HEK293T (cell line): ENCODE measurements at regions not wholly inside any gene's neighbourhood (a gene's known extent, or its start where the extent isn't known, plus 50 kb on each side); places are given as distances from the start of the nearest gene placed in this dataset.

ENCODE experiments used
- CTCF ChIA-PET: fragments of 350-600 bp; formaldehyde crosslinking; extraction: SDS; loops from one replicate; lab custom pipeline; 2021; ENCODE audit warnings: antibody characterized with exemption, inconsistent platforms; lab: Yijun Ruan, JAX
- POLR2A ChIA-PET: fragments of 350-600 bp; formaldehyde crosslinking; extraction: SDS; loops from one replicate; lab custom pipeline; 2020; ENCODE audit warnings: antibody characterized with exemption, inconsistent platforms; lab: Yijun Ruan, JAX
- DNase-seq: peaks from one replicate; pipeline ENCODE4 v3.0.0; 2012; ENCODE audit warnings: mixed read lengths; ENCODE audit errors: extremely low spot score
- ARNT ChIP-seq: fragments of 450-650 bp; IDR thresholded peaks from 2 replicates; pipeline ENCODE4 v1.6.1; 2017; ENCODE audit warnings: mild to moderate bottlenecking
- BHLHE40 ChIP-seq: fragments of 450-650 bp; IDR thresholded peaks from 2 replicates; pipeline ENCODE4 v1.6.1; 2016; ENCODE audit warnings: mild to moderate bottlenecking, moderate library complexity, borderline replicate concordance
- CTBP1 ChIP-seq: fragments of 450-650 bp; IDR thresholded peaks from 2 replicates; pipeline ENCODE4 v1.6.1; 2016; ENCODE audit warnings: borderline replicate concordance
- ELF4 ChIP-seq: fragments of 450-650 bp; IDR thresholded peaks from 2 replicates; pipeline ENCODE4 v1.6.1; 2017; ENCODE audit warnings: antibody characterized with exemption
- FOXA1 ChIP-seq: fragments of 450-650 bp; IDR thresholded peaks from 2 replicates; pipeline ENCODE4 v1.6.1; 2016; ENCODE audit warnings: mild to moderate bottlenecking
- FOXK2 ChIP-seq: fragments of 450-650 bp; IDR thresholded peaks from 2 replicates; pipeline ENCODE4 v1.6.1; 2016; ENCODE audit warnings: mild to moderate bottlenecking
- FOXM1 ChIP-seq: fragments of 450-650 bp; IDR thresholded peaks from 2 replicates; pipeline ENCODE4 v1.6.1; 2017; ENCODE audit warnings: mild to moderate bottlenecking, borderline replicate concordance
- HDGF ChIP-seq: fragments of 450-650 bp; IDR thresholded peaks from 2 replicates; pipeline ENCODE4 v1.6.1; 2017; ENCODE audit warnings: antibody characterized with exemption, borderline replicate concordance
- L3MBTL2 ChIP-seq: fragments of 450-650 bp; conservative IDR thresholded peaks from 2 replicates; pipeline ENCODE4 v1.6.1; 2016; ENCODE audit warnings: mild to moderate bottlenecking
- LEF1 ChIP-seq: fragments of 450-650 bp; IDR thresholded peaks from 2 replicates; pipeline ENCODE4 v1.6.1; 2017; ENCODE audit warnings: mild to moderate bottlenecking, borderline replicate concordance
- NFRKB ChIP-seq: fragments of 450-650 bp; IDR thresholded peaks from 2 replicates; pipeline ENCODE4 v1.6.1; 2016; ENCODE audit warnings: mild to moderate bottlenecking, moderate library complexity
- SP1 ChIP-seq: fragments of 450-650 bp; IDR thresholded peaks from 2 replicates; pipeline ENCODE4 v1.6.1; 2017
- SUZ12 ChIP-seq: fragments of 450-650 bp; IDR thresholded peaks from 2 replicates; pipeline ENCODE4 v1.6.1; 2016; ENCODE audit warnings: mild to moderate bottlenecking
- TARDBP ChIP-seq: fragments of 450-650 bp; IDR thresholded peaks from 2 replicates; pipeline ENCODE4 v1.6.1; 2016
- ZNF384 ChIP-seq: fragments of 450-650 bp; IDR thresholded peaks from 2 replicates; pipeline ENCODE4 v1.6.1; 2016
- TF ChIP-seq, protein P1 (sequence below): fragments of 450-650 bp; IDR thresholded peaks from 2 replicates; pipeline ENCODE4 v1.6.1; 2016

DNA sequence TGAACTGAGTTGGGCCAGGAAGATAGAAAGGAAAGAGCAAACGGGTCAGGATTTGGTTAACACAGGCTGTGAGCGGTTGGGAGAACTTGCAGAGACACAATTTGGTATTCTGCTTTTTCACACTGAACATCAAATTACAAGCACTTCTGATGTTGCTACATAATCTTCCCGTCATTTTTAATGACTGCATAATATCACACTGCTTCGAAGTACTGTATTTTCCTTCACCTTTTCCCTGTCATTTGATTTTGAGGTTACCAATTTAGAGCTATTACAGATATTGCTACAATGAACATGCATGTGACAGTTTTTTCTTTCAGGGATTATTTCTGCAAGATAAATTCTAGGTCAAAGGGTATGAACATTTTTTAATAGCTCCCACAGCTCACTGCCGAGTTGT lies 71.4 kb upstream of the CPEB4 start:
- DNase-seq = no peak
- ChIA-PET CTCF (no interaction called here), POLR2A (no interaction called here)
- TF ChIP-seq CTBP1 (no peak), SP1 (no peak), FOXA1 (no peak), HDGF (no peak), BHLHE40 (no peak), LEF1 (no peak), NFRKB (no peak)
- TF ChIP-seq, protein P1, sequence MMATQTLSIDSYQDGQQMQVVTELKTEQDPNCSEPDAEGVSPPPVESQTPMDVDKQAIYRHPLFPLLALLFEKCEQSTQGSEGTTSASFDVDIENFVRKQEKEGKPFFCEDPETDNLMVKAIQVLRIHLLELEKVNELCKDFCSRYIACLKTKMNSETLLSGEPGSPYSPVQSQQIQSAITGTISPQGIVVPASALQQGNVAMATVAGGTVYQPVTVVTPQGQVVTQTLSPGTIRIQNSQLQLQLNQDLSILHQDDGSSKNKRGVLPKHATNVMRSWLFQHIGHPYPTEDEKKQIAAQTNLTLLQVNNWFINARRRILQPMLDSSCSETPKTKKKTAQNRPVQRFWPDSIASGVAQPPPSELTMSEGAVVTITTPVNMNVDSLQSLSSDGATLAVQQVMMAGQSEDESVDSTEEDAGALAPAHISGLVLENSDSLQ = no peak

DNA sequence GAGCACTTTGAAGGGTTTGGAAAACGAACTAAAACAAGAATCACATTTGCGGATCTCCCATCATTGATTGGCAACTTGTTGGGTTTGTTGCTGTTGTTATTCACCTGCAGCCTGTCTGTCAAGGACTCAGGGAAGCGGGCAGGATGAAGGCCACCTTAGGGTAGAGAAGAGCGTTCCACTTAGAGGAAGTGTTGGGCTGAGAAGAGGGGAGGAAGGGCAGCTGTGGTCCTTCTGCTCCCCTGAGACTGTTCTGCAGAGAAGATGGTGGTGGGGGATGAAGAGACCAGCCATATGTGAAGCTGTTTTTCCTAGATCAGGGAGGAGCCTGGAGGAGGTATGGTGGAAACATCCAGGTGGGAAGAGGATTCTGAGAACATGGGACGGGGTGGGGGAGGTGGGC lies 70.6 kb upstream of the CPEB4 start:
- DNase-seq = no peak
- POLR2A ChIA-PET = no interaction called here
- CTCF ChIA-PET = no interaction called here
- TF ChIP-seq LEF1 = no peak
- no peak for TF ChIP-seq SUZ12
- no peak for TF ChIP-seq ELF4
- no peak for TF ChIP-seq FOXM1
- TF ChIP-seq ARNT = no peak
- TF ChIP-seq SP1 = no peak
- no peak for TF ChIP-seq CTBP1

DNA sequence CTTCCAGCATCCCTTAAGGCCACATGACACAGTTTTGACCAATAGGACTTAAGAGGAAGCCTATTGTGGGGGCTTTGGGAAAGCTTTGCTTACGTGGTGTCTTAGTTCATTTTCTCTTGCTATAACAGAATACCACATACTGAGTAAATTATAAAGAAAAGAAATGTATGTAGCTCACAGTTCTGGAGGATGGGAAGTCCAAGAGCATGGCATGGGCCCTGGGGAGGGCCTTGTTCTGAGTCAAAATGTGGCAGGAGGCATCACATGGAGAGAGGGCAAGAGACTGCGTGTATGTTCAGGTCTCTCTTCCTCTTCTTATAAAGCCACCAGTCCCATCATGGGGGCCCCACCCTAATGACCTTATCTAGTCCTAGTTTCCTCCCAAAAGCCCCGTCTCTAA lies 68.6 kb upstream of the CPEB4 start:
- POLR2A ChIA-PET = no interaction called here
- TF ChIP-seq L3MBTL2 (no peak), SP1 (no peak), ARNT (no peak), NFRKB (no peak), CTBP1 (no peak), FOXK2 (no peak), FOXA1 (no peak), LEF1 (no peak), SUZ12 (no peak), ZNF384 (no peak), ELF4 (no peak), HDGF (no peak), TARDBP (no peak), FOXM1 (no peak), BHLHE40 (no peak)
- TF ChIP-seq, protein P1 = no peak
- CTCF ChIA-PET = interaction anchor here (0.5 kb wide), 1 partner anchor 55 kb away, joined by 3 read pairs; no protein-coding TSS in a partner anchor
- DNase-seq = no peak

DNA sequence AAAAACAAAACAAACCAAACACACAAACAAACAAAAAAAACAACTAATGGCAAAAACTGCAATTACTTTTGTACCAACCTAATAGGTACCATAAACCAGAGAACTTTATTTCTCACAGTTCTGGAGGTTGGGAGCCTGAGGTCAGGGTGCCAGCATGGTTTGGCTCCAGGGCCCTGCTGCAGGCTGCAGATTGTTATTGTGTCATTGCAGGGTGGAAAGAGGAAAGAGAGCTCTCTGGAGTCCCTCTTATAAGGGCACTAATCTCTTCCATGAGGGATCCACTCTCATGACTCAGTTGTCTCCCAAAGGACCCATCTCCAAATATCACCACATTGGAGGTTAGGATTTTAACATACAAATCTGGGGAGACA lies 64.9 kb upstream of the CPEB4 start:
- no peak for DNase-seq
- ChIA-PET POLR2A (no interaction called here), CTCF (no interaction called here)
- TF ChIP-seq ARNT (no peak), ZNF384 (no peak), TARDBP (no peak), HDGF (no peak), BHLHE40 (no peak), CTBP1 (no peak), L3MBTL2 (no peak), FOXK2 (no peak), SUZ12 (no peak), FOXA1 (no peak), SP1 (no peak)

DNA sequence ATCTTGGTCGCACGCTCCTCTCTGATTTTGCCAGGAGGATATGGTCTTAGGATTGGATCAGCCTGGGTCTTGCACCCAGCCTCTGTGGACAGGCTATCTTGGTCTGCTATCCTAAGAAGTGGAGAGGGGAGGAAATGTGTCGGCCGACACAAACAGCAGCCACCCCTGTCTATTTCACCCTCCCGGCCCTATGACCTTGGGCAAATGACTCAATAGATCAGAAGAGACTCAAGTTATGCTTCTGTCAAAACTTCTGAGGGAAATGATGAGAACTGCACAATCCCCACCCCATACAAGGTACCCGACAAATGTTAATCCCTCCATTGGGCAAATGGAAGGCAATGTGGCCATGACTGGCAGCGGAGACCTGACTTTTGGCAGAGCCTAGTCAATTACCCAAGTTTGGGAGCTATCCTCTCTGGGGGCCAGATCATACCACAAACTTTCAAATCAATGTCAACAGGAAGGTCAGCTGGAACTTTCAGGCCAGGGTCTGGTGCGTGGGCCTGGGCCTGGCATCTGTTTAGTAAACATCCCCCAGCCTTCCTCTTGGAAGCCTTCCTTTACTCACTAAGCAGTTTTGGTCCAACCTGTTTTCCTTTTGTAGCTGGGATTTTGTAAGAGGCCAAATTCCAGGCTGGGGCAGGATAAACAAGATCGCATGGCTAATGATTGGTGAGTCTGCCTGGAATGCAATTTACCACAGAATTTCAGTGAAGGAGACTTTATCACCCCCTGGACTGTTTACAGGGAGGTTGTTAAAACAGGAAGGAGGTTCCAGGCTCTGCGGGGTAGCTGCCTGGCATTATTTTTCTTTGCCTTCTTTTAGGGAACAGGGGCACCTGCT lies 64.2 kb upstream of the CPEB4 start:
- DNase-seq = no peak
- CTCF ChIA-PET = interaction anchor here (0.9 kb wide), 1 partner anchor 16 kb away, joined by 5 read pairs; no protein-coding TSS in a partner anchor
- POLR2A ChIA-PET = no interaction called here
- no peak for TF ChIP-seq ARNT
- no peak for TF ChIP-seq ELF4
- TF ChIP-seq SUZ12 = no peak
- no peak for TF ChIP-seq L3MBTL2
- no peak for TF ChIP-seq HDGF
- no peak for TF ChIP-seq BHLHE40
- TF ChIP-seq NFRKB = no peak
- TF ChIP-seq ZNF384 = no peak
- no peak for TF ChIP-seq FOXA1
- TF ChIP-seq LEF1 = no peak
- no peak for TF ChIP-seq TARDBP
- no peak for TF ChIP-seq FOXK2

DNA sequence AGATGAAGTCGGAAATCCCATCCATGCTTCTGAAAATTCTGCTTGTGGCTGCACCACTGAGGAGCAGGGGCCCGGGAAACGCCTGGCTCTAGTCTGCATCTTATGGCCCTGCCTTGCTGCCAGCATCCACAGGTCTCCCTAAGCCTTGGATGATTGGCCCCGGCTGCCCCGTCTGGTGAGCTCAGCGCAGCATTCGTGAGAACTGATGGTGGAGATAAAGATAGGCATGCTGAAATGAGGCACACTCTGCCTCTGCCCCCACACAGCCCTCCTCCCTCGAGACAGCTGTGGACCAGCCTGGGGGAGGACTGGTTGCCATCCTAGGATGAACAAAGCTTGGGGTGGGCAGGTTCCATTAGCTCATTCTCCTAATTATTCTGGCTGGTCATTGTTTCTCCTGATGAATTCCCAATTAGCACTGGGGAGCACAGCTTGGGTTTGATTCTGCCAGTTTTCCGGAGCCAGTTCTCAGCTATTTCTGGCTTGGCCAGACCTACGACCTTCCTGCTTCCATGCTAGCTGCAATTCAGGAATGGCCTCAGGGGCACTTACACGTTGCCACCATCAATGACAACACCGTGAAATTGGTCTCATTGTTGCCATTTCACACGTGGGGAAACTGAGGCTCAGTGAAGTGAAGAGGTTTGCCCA lies 62.8 kb upstream of the CPEB4 start:
- DNase-seq = no peak
- ChIA-PET CTCF (no interaction called here), POLR2A (no interaction called here)
- TF ChIP-seq ELF4 = no peak
- TF ChIP-seq, protein P1 = no peak
- no peak for TF ChIP-seq FOXM1
